GM21528 (cell line): ENCODE measurements at regions not wholly inside any gene's neighbourhood (a gene's known extent, or its start where the extent isn't known, plus 50 kb on each side); places are given as distances from the start of the nearest gene placed in this dataset.
"Not testable (repeated sequence)": the region's sequence is repeated elsewhere in the genome, so short reads cannot be mapped to it uniquely, and the experiment has no call there.

Experiments used
- ATAC-seq: cut with Tn5 transposase; IDR thresholded peaks from one replicate; pipeline ENCODE4 v1.9.1; 2021; ENCODE audit warnings: mild to moderate bottlenecking, moderate library complexity; ENCODE audit not compliant: unreplicated experiment, low FRiP score

DNA sequence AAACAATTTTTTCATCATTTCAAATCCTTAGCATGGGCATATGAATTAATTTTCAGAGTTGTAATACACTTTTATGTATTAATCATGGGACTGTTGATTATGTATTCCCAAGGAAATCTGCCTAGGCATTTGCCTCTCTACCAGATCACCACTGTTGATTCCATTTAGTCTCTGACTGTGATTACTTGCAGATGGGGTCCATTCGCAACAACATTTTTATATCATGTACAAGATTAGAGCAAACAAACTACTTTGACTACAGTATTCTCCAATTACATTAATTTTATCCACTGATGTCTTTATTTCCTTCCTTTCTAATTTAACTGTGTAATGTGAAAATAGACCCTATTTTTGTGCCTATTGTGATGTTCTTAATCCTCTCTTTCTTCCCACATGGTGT lies 831.4 kb upstream of the SLC35B3 start:
- ATAC-seq, result no peak

DNA sequence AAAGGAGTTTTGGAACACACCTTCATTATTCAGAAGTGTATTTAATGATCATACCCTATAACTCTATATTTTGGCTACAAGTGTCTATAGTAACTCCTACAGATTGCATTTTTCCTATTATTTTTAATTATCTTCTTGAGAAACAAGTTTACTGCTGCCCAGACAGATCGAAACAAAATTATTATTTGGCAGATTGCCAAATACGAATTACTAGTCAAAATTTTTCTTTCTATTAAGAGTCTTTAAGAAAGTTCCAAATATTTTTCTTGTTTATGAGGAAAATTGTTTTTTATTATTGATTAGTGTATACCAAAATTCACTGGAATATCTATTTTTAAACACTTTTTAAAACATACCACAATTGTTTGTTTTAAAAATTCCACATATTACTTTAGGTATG lies 821.9 kb upstream of the SLC35B3 start:
- no peak for ATAC-seq

DNA sequence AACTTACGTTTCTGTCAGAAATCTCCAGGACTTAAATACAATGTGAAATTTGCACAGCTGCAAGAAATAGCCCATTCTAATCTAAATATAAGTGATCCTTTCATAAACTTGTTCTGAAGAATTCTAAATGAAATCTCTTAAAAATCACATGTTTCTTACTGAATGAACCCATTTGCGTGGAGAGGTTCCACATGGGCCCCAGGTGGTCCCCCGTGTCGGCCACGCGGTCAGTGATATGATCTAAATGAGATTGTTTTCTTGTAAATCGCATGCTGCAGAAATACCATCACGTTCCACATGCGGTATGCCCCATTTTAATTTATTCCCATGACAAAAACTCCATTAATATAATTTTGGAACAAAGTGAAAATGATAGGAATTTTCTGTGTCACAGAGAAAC lies 818.9 kb upstream of the SLC35B3 start:
- ATAC-seq, result no peak

DNA sequence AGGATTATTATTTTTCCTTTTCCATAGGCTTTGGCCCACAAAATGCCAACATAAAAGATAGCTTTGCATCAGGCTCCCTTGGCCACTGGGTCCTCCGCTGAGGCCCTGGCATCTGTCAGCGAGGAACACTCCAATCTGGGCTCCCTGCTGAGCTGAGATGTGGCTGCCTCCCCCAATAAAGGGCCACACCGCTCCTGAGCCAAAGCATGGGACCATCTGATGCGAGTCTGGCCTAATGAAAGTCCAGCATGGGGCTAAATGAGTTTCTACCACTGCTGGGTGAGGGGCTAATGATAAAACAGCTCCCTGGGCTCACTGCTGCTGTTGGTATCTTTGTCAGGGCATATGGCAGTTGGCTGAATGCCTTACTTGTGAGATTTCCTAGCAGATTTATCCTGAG lies 817.5 kb upstream of the SLC35B3 start:
- ATAC-seq, result no peak

DNA sequence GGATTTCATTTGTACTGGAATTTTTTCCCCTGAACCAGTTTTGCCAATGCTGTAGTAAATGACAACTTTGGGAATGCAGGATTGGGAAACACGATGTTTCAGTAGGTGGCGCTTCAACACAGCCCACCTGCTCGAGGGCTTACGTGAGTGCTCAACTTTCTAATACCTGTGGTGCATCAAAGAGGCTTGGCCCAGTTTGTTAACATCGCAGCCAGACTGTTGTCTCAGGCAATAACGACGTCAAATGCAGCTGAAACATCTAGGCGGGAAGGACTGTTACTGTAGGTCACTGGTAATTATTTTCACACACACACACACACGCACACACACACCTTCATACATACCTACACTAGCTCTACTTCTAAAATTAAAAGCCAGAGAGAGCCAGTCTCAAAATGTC lies 815.5 kb upstream of the SLC35B3 start:
- no peak for ATAC-seq

DNA sequence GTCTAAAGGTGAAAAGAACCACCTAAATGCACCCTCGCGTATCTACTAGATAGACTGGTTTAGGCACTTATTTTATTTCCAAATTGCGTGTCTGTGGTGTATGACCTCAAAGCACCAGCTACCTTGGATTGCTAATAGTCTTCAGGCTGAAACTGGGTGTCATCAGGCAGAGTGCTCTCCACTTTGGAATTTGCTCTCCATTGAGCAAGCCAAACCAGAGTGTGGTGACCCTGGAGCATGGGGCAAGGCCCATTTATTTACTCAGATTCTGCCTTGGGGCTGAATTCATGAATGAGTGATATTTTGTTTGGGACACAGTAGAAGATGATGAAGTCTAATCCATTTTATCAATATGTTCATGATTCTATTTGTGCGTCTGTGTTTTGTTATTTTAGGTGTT lies 812.8 kb upstream of the SLC35B3 start:
- no peak for ATAC-seq

DNA sequence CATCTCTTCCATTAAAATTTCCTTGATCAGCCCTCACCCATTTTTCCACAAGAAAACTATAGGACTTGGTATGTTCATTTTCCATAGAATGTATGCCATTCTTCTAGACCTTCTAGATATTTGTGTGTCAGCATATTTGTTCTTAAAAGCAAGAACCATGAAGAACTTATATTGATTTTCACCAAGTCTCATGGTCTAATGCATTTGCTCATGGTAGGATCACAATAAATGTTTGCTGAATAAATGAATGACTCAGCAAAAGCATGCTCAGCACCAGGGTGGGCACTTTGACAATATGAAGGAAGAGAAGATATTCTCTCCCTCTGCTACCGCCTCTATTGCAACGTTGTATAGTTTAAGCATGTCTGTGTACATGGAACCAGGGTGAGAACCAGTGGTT lies 805.5 kb upstream of the SLC35B3 start:
- no peak for ATAC-seq

DNA sequence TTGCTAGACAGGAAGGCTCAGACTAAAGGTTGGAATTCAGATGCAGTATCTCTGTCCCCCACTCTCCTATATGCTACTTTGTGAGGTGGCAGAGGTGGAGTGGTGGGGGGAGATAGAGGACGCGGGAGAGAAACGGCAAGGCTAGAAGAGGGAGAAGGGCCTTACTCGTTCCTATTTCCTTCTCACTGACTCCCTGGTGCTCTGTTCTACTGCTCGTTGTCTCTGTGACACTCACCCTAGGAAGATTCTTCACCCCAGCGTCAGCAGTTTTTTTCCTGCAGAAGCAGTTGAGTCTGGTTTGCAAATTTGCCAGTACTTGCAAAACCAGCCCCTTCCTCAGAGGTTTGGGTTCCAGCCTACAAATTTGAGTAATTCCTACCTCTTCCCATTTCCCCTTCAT lies 801.1 kb upstream of the SLC35B3 start:
- no peak for ATAC-seq

DNA sequence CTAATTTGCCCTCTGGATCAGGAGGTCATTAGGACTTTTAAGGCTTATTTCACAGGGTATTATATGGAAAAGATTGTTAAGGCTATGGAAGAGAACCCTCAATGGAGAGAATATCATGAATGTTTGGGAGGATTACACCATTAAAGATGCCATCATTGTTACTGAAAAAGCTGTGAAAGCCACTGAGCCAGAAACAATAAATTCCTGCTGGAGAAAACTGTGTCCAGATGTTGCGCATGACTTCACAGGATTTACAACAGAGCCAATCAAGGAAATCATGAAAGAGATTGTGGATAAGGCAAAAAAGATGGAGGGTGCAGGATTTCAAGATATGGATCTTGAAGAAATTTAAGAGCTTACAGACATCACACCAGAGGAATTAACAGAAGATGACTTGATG lies 798.3 kb upstream of the SLC35B3 start:
- ATAC-seq, result no peak

DNA sequence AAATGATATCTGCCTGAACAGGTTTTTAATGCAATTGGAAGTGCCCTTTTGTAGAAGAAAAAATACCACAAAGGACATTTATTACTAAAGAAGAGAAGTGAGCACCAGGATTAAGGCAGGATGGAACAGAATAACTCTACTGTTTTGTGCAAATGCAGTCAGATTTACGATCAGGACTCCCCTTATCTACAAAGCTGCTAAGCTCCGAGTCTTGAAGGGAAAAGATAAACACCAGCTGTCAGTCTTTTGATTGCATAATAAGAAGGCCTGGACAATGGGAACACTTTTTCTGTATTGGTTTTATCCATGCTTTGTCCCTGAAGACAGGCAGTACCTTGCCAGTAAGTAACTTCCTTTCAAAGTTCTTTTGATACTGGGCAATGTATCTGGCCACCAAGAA lies 797.9 kb upstream of the SLC35B3 start:
- ATAC-seq, result no peak

DNA sequence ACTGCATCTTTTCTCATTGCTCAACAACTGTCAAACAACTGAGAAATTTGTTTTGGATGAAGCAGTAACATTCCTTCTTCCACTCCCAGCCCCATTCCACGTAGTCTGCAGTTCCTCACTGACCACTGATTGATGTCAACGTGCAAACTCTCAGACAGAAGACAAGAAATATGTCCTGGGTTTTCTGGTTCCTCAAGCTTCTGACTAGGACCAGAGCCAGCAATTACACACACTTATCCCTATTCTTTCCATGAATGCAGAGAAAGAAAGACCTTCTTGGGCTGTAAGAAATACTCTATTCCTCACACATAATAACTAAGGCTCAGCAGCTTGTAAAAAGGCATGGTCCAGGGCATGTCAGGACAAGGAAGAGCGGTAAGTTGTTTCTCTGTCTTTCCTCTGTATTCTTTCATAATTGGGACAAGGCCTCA lies 790.1 kb upstream of the SLC35B3 start:
- ATAC-seq, result no peak

DNA sequence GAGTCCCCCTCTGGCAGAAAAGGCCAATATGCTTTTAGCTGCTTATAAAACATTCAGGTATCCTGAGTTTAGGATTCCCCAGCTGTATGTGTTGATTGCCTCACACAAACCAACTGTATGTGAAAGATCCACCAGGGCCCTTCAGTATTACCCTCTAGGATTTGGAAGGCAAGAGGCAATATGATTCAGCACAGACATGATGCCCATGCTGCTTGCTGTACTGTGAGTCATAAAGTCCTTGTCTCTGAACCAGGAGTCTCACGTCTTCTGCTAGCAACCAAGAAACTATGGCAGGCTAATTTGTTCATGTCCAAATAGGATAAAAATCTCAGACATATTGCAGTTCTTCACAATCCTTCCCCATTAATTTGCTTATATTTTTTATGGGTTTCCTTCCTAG lies 789.2 kb upstream of the SLC35B3 start:
- no peak for ATAC-seq

DNA sequence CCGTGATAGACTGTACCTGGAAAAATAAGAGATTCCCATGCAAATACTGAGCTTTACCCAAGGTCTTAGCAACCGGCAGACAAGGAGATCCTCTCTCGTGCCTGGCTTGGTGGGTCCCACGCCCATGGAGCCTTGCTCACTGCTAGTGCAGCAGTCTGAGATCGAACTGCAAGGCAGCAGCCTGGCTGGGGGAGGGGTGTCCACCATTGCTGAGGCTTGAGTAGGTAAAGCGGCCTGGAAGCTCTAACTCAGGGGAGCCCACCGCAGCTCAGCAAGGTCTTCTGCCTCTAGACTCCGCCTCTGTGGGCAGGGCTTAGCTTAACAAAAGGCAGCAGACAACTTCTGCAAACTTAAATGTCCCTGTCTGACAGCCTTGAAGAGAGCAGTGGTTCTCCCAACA lies 778.4 kb upstream of the SLC35B3 start:
- not testable (repeated sequence) for ATAC-seq

DNA sequence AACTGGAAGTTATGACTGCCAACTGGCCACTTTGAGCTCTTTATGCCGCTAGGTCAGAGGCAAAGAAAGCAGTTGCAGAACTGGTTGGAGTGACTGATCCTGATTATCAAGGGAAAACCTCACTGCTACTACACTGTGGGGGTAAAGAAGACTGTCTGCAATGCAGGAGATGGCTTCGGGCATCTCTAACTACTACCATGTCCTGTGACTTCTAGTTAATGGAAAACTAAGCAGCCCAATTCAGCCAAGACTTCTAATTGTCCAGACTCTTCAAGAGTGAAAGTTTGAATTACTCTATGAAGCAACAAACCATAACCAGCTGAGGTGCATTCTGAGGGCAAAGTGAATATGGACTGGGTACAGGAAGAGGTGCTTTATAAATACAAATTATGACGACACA lies 773.6 kb upstream of the SLC35B3 start:
- no peak for ATAC-seq

DNA sequence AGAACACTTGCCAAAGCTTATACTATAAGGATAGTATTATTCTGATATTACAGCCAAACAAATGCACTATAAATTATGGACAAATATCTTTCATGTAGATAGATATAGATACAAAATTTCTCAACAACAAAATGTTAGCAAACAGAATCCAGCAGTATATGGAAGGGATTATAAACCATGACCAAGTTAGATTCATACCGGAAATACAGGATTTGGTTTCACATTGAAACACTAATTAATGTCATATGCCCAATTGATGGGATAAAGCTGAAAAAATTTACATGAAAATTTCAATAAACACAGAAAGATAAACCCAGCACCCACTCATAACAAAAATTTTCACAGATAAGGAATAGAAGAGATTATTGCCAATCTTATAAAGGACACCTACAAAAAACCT lies 770.3 kb upstream of the SLC35B3 start:
- no peak for ATAC-seq

DNA sequence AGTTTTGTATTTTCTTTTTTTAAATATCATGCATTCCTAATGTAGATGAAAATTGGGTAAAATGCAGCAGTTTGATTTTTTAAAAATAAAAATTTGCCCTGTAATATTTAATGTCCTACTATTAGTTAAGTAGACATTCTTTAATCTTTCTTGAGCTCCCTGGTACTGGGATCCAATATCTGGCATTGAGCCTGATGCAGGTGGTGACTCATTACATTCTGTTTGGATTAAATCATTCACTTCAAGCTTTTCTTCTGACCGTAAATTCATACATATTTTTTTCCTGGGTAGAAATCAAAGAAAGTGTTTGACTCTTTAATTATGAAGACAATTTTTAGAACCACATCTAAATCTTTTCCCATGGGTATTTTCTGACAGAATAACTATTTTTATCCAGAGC lies 768.8 kb upstream of the SLC35B3 start:
- no peak for ATAC-seq

DNA sequence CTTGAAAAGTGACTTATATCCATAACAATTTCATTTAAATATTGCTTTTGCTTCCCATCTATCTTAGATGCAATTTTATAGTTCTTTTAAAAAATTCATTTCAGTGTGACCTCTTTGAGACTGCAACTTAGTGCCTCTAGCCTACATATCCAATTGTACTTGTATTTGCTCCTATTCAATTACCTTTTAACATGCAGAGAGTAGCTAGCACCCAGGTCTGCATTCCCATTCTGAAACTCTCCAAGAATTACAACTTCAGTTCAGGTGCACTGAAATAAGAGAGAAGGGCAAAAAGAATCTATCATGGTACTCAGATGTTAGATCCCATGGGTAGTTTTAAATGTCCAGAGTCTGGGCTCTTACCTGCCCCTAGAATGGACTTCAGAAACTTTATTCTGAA lies 765.4 kb upstream of the SLC35B3 start:
- no peak for ATAC-seq

DNA sequence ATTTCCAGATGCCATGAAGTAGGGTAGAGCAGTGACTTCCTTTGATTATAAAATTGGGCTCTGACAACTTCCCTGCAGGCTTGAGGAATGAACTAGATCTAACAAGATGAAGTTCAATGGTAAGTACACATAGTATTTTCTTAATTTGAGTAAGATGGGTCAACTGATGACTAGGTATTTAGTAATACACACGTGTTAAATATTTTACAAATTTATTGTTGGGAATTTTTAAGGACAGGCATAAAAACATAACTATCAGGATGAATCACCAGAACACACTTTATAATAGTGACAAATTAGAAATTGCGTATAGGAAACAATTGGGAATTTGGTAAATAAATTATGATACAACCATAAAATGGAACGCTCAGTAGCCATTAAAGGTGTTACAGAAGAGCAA lies 762.4 kb upstream of the SLC35B3 start:
- ATAC-seq, result no peak

DNA sequence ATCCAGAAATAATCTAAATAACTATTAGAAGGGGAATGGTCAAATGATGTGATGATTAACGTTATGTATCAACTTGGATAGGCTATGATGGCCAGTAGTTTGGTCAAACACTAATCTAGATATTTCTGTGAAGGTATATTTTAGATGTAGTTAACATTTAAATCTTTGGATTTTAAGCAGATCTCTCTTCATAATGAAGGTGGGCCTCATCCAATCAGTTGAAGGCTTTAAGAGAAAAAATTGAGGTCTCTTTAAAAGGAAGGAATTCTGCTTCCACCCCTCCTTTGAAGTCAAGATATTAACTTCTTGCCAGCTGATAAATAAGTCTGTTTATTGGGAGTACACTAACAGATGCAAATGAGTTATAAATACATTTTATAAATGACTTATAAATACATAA lies 760.0 kb upstream of the SLC35B3 start:
- no peak for ATAC-seq

DNA sequence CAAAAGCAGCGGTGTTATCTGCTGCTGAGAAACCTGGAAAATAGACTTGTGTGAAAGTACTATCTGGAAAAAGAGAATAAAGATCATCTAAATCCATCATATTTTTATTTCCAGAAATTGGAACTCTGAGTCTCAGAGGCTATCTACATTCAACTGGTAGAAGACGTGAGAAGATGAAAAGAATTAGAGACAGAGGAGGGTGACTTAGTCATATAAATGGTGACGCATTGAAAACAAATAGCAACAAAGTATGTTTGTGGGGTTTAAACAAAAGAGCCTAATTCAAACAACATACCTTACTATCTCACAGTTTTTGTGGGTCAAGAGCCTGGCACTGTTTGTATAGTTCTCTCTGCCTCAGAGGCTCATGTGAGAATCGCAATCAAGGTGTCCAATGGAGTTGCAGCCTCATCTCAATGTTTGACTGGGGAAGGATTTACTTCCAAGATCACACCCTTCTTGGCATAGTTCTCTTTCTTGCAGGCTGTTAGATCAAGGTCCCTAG lies 757.1 kb upstream of the SLC35B3 start:
- ATAC-seq, result no peak

DNA sequence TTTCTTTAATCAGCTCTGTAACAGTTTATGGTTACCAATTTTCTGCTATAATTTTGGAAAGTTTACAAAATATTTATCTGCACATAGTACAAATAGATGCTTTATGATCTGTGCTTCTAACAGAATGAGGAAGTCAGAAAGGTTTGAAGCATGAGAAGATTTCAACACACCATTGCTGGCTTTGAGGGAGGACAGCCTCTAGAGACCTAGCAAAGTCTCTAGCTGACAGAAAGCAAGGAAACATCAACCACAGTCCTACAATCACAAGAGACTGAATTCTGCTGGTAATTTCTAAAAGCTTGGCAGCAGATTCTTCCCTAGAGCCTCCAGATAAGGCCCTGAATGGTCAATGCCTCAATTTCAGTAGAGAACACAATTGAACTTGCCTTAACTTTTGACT lies 750.8 kb upstream of the SLC35B3 start:
- ATAC-seq, result no peak

DNA sequence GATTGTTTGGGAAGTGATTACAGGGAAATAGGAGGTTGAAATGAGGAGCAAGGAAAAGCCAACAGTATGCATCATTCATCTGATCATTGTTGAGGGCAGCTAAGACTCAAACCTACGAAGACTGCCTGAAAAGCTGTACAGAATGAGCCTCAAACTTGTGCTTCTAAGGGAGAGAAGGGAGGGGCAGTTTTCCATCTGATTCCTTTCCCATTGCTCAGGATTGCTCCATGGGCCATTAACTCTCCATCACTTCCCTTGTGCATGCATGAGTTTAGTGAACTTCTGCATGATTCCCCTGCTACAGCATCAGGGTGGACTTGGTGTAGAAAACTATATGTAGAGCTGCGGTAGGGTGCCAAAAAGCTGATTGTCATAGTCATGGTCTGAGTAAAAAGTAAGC lies 742.7 kb upstream of the SLC35B3 start:
- ATAC-seq, result no peak

DNA sequence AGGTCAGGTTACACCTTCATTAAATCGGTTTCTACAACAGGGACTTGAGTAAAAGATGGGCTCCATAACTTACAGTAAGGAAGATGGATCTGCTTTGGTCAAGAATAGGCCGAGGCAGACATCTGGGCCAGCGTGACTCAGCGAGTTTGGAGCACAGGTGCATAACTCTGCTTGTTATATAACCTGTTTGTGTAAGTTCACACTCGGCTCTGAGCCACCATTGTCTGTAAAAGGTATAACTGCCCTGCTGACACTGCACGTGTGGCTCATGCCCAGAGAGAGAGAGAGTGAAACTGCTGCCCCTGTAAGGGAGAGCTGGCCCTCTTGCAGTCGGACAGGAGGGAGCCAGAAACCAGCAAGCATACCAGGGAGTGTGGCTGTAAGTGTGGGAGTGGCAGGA lies 737.9 kb upstream of the SLC35B3 start:
- ATAC-seq, result no peak
